BLaER1 treated with 17β-estradiol and CSF1 and Interleukin-3, amounts not matched to agents 10 nM and 100 nM (cell line): ENCODE measurements at regions not wholly inside any gene's neighbourhood (a gene's known extent, or its start where the extent isn't known, plus 50 kb on each side); places are given as distances from the start of the nearest gene placed in this dataset.

Source experiments
- H3K27ac ChIP-seq, 11 experiments: shearing (Covaris generic); formaldehyde crosslinking; 2 replicates each; pipeline ENCODE4 v1.8.1; 2022
- H3K27me3 ChIP-seq, 11 experiments: shearing (Covaris generic); formaldehyde crosslinking; 2 replicates each; pipeline ENCODE4 v1.8.1; 2022
- H3K36me3 ChIP-seq, 11 experiments: shearing (Covaris generic); formaldehyde crosslinking; 2 replicates each; pipeline ENCODE4 v1.8.1; 2022
- H3K4me1 ChIP-seq, 10 experiments: shearing (Covaris generic); formaldehyde crosslinking; 2 replicates each; pipeline ENCODE4 v1.8.1; 2022
- H3K4me2 ChIP-seq, 11 experiments: shearing (Covaris generic); formaldehyde crosslinking; 2 replicates each; pipeline ENCODE4 v1.8.1; 2022
- H3K4me3 ChIP-seq, 10 experiments: shearing (Covaris generic); formaldehyde crosslinking; 2 replicates each; pipeline ENCODE4 v1.8.1; 2022
- H3K9ac ChIP-seq, 11 experiments: shearing (Covaris generic); formaldehyde crosslinking; 2 replicates each; pipeline ENCODE4 v1.8.1; 2022
- H3K9me3 ChIP-seq, 11 experiments: shearing (Covaris generic); formaldehyde crosslinking; replicated peaks in 1 of 11; 2 replicates each; pipeline ENCODE4 v1.8.1; 2022
- H4K20me1 ChIP-seq, 11 experiments: shearing (Covaris generic); formaldehyde crosslinking; 2 replicates each; pipeline ENCODE4 v1.8.1; 2022
- Cebpa-rat ChIP-seq, 11 experiments: shearing (Covaris generic); IDR thresholded peaks; 2 replicates each; pipeline ENCODE4 v1.8.1; 2022

DNA sequence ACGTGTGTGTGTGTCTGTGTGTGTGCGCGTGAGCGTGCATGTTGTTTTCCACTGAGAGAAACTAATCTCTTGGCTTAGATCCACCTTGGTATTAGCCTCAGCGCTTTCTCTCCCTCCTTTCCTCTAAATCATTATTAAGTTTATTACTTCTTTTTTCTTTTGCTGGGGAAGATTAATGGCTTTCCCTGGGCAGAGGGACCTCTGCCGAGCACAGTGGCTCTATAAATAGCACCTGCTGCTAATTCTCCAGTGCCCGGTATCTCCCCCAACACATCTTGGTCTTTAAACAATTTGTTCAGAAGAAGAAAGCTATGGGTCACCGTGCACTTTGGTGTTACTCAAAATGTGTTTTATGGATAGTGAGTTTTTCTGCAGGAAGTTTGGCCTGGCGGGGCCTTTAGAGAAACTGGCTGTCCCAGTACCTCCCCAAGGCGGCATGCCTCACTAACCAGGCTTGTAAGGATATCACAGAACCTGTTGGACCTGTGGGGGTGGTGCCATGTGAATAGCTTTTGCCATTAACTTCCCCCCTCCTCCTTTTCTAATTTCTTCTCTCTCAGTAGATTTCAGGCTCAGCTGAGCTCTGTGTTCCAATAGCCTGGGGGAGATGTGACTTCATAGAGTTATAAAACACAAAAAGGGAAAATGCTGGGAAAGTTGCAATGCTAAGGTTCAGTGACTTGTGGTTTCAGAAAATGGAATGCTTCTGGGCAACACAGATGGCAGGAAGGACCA, 70.1 kb upstream of the RAB11FIP2 start:
- H3K27ac ChIP-seq, result no peak overlapping the region
- no peaks in the 10 kb centered on the region for H3K27me3 ChIP-seq
- no peak for TF ChIP-seq Cebpa-rat (IDR thresholded peaks at IDR 0.05)
- no peaks in the 10 kb centered on the region for H4K20me1 ChIP-seq
- no peak overlapping the region for H3K9ac ChIP-seq
- no peaks in the 10 kb centered on the region for H3K36me3 ChIP-seq
- H3K4me2 ChIP-seq, result 0 out of 22 replicates have a peak overlapping the region, but pooled peaks of 1 of the 11 experiments have one; percentile 4
- peaks cover 0 to 10% (median 0%) of the 10 kb centered on the region in 10 experiments; a peak in 1 of 20 replicates for H3K4me1 ChIP-seq
- H3K9me3 ChIP-seq, result no peaks in the 10 kb centered on the region; a peak in 1 of 22 replicates
- no peak overlapping the region for H3K4me3 ChIP-seq

DNA sequence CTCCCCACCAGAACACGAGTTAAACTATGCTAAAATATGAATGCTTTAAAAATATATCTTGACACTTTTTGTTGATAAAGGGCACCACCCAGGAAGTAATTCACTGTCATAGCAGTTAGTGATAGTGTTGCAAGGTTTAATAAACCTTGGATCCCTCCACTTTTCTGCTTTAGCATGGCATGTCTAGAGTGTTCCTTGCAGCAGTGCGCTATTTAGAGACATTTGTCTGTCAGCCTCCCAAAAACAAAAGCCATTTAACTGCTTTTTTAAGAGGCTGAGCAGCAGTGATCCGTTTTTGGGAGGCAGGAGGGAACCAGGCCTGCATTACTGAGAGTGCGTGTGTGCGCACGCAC, 69.6 kb upstream of the RAB11FIP2 start:
- Histone ChIP-seq H3K27me3 (no peaks in the 10 kb centered on the region), H3K36me3 (no peaks in the 10 kb centered on the region), H3K27ac (no peak overlapping the region), H3K4me1 (peaks cover 0 to 10% (median 0%) of the 10 kb centered on the region in 10 experiments; a peak in 1 of 20 replicates), H3K4me2 (no peak overlapping the region), H3K9ac (no peak overlapping the region), H3K4me3 (no peak overlapping the region), H3K9me3 (no peaks in the 10 kb centered on the region; a peak in 1 of 22 replicates), H4K20me1 (no peaks in the 10 kb centered on the region)
- no peak for TF ChIP-seq Cebpa-rat (IDR thresholded peaks at IDR 0.05)

DNA sequence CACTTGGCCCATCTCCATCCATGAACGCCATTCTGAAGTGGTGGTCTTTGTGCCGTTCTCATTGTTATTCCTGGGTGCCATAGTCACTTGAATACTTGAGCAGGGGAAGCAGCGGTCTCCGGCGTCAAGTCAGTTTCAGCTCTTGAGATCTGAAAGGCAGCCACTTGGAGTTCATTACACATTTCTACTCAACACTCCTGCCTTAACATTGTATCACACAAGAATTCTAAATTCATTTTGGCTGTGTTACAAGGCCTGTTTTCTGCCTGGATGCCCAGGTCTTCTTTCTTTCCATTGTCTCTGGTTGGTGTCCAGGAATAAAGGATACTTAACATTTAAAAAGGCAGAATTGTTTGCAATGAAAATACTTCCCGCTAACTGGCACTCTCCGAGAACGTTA, 69.0 kb upstream of the RAB11FIP2 start:
- Histone ChIP-seq H3K9me3 (no peaks in the 10 kb centered on the region; a peak in 1 of 22 replicates), H3K4me1 (peaks cover 0 to 14% (median 4%) of the 10 kb centered on the region in 10 experiments; a peak in 5 of 20 replicates), H3K27ac (no peak overlapping the region), H3K36me3 (no peaks in the 10 kb centered on the region), H3K27me3 (no peaks in the 10 kb centered on the region), H3K4me3 (no peak overlapping the region), H4K20me1 (no peaks in the 10 kb centered on the region), H3K9ac (no peak overlapping the region), H3K4me2 (no peak overlapping the region)
- TF ChIP-seq Cebpa-rat (IDR thresholded peaks at IDR 0.05), result no peak

DNA sequence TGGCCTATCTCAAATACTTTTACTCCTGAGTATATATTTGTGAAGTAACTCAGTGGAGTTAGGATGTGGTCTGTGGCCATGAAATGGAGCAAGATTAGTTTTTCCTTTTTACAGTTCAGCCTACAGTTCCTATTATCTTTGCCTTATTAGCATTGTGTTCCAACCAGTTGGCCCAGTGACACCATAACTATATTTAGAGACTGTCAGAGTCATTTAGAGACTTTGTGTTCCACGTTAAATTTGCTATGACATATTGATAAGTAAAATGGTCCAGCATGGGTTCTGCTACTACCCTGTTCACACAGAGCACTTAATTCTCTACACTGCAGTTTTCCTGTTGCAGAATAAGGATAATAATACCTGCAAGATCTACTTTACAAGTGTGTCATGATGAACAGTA, 68.3 kb upstream of the RAB11FIP2 start:
- Histone ChIP-seq H3K27me3 (no peaks in the 10 kb centered on the region), H3K9me3 (no peaks in the 10 kb centered on the region; a peak in 1 of 22 replicates), H3K4me2 (no peak overlapping the region), H3K9ac (no peak overlapping the region), H3K4me1 (peaks cover 0 to 16% (median 6%) of the 10 kb centered on the region in 10 experiments; a peak in 5 of 20 replicates), H3K4me3 (no peak overlapping the region), H4K20me1 (no peaks in the 10 kb centered on the region), H3K27ac (no peak overlapping the region), H3K36me3 (no peaks in the 10 kb centered on the region)
- TF ChIP-seq Cebpa-rat (IDR thresholded peaks at IDR 0.05), result no peak

DNA sequence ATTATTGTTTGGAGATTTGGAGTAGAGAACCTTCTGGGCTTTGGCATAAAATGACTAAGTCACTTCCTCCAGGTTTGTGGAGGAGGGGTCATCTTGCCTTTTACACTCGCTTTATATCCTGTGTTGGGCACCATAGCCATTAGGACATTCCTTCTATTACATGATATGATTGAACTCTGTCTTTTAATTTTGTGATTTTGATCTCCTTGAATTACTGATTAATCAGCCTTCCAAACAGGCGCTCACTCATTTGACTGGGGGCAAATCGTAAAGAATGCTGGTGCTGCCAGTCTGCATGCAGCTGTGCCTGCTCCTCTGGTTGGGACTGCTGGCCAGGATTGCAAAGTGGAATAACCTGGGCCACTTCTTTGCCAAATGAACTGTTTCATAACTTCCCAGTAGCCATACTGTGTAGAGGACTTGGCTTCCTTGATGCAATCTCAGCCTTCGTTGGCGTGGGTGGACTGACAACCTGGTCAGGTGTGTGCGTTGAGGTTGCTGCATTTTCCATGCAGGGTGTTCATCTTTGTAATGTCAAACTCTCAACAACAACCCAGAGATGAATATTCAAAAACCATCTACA, 65.9 kb upstream of the RAB11FIP2 start:
- Histone ChIP-seq H3K9ac (no peak overlapping the region), H3K4me2 (no peak overlapping the region), H3K4me3 (no peak overlapping the region), H3K27ac (no peak overlapping the region), H3K36me3 (no peaks in the 10 kb centered on the region), H3K4me1 (peaks cover 0 to 16% (median 6%) of the 10 kb centered on the region in 10 experiments; a peak in 5 of 20 replicates), H4K20me1 (no peaks in the 10 kb centered on the region), H3K27me3 (no peaks in the 10 kb centered on the region), H3K9me3 (no peaks in the 10 kb centered on the region; a peak in 1 of 22 replicates)
- TF ChIP-seq Cebpa-rat (IDR thresholded peaks at IDR 0.05), result no peak

DNA sequence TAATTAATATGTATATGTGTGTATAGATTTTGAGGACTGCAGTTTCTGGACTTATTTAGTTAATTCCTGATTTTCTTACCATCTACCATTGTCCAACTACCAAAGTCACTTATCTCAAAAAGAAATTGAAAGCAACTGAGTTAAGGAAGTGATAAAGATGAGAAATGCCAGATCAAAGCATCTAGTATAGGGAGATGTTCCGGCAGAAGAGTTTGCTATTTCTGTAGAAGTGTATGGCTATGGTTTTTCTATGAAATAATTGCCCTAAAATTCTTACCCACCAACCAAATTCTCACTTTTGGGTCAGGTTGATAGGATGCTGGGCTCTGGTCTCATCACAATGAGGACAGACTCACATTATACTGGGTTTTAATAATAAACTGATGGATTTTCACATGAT, 64.0 kb upstream of the RAB11FIP2 start:
- peak overlapping the region in 4 of 11 experiments; percentile 6 to 18 (median 12); a peak in 1 of 22 replicates for H3K4me2 ChIP-seq
- H3K27me3 ChIP-seq, result no peaks in the 10 kb centered on the region
- H3K9me3 ChIP-seq, result no peaks in the 10 kb centered on the region; a peak in 1 of 22 replicates
- no peak overlapping the region for H3K27ac ChIP-seq
- H3K9ac ChIP-seq, result no peak overlapping the region
- H3K4me1 ChIP-seq, result peaks cover 0 to 15% (median 6%) of the 10 kb centered on the region in 10 experiments; a peak in 6 of 20 replicates
- H4K20me1 ChIP-seq, result no peaks in the 10 kb centered on the region
- no peak for TF ChIP-seq Cebpa-rat (IDR thresholded peaks at IDR 0.05)
- H3K4me3 ChIP-seq, result no peak overlapping the region
- H3K36me3 ChIP-seq, result no peaks in the 10 kb centered on the region

DNA sequence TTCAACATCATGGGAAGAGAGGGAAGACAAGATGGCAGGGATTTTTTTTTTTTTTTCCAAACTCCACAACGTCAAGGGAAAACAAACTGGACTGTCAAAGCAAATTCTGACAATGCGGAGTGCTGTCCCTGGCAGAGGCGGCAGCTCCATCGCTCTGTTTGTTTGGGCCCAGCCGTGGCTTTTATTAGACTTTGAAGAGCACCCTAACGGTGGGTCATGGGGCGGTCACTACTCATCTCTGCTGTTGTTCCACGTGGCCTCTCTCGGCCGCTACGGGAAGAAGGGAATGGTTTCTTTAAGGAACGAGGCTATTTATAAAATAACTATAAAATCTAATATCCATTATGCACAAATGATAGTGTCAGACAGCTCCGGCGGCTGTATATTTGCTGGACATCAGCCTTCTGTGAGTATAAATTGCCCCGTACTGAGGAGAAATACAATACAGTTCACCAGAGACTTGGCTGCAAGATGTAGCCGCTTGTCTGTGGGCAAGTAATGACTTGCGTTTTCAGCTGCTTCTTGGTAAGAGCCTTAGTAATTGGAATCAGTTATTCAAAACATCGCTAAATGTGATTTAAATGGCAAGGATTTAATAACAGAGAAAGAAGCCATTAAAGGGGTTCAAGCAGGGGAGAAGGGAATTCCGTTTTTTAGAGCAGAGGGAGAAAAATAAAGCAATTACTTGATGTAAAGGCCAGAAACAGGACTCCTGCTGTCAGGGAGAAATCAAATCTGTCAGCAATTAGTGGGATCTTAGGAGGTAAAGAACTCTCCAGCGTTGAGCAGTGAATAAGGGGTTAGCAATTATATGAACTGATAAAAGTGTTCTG, 61.7 kb upstream of the RAB11FIP2 start:
- Histone ChIP-seq H3K4me1 (peaks cover 0 to 15% (median 6%) of the 10 kb centered on the region in 10 experiments; a peak in 6 of 20 replicates), H3K4me2 (no peak overlapping the region), H3K27ac (no peak overlapping the region), H3K27me3 (no peaks in the 10 kb centered on the region), H3K9ac (no peak overlapping the region), H3K4me3 (no peak overlapping the region), H3K9me3 (no peaks in the 10 kb centered on the region; a peak in 1 of 22 replicates), H3K36me3 (no peaks in the 10 kb centered on the region), H4K20me1 (no peaks in the 10 kb centered on the region)
- TF ChIP-seq Cebpa-rat (IDR thresholded peaks at IDR 0.05), result no peak

DNA sequence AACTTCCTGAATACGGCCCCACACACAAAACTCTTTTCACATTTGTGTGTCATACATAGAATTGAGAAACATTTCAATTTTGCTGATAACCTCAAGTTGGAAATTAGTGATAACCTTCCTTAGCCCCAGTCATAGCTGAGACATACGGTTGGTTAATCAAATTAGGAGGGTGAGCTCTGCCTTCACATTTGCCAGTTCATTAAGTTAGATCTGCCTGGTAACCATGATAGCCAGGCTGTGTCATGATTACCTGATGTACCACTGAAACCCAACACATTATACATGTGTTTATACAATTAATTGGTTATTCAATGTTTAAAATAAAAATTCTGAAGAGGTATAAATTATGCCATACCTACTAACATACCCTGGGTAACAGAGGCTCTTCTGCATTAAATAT, 60.8 kb upstream of the RAB11FIP2 start:
- peaks cover 0 to 15% (median 6%) of the 10 kb centered on the region in 10 experiments; a peak in 6 of 20 replicates for H3K4me1 ChIP-seq
- no peak overlapping the region for H3K27ac ChIP-seq
- no peak overlapping the region for H3K4me3 ChIP-seq
- H3K4me2 ChIP-seq, result no peak overlapping the region
- no peak overlapping the region for H3K9ac ChIP-seq
- H3K36me3 ChIP-seq, result no peaks in the 10 kb centered on the region
- no peak for TF ChIP-seq Cebpa-rat (IDR thresholded peaks at IDR 0.05)
- H3K27me3 ChIP-seq, result no peaks in the 10 kb centered on the region
- no peaks in the 10 kb centered on the region; a peak in 1 of 22 replicates for H3K9me3 ChIP-seq
- H4K20me1 ChIP-seq, result no peaks in the 10 kb centered on the region

DNA sequence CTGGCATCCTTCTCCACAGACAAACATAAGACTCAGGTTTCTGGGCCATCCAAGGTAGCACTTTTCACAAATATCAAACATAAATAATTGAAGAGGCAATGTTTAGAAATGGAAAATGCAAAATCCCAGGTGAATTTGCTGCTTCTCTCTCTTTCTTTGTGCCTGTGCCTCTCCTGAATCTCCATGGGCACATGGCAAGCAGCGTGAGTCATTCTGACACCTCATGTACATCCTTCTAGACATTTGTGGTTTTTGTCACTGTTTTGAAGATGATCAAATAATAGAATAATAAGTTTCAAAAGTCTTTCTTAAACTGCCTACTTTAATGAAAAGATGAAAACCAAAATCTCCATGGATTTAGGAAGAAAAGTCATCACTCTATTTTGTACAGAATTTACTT, 60.3 kb upstream of the RAB11FIP2 start:
- no peaks in the 10 kb centered on the region for H3K9me3 ChIP-seq
- no peaks in the 10 kb centered on the region for H4K20me1 ChIP-seq
- no peaks in the 10 kb centered on the region for H3K36me3 ChIP-seq
- TF ChIP-seq Cebpa-rat (IDR thresholded peaks at IDR 0.05), result no peak
- H3K4me2 ChIP-seq, result peak overlapping the region in 2 of 11 experiments; percentile 7 to 10; a peak in 2 of 22 replicates
- no peak overlapping the region for H3K9ac ChIP-seq
- H3K4me1 ChIP-seq, result peaks cover 0 to 15% (median 6%) of the 10 kb centered on the region in 10 experiments; a peak in 6 of 20 replicates
- no peak overlapping the region for H3K4me3 ChIP-seq
- H3K27ac ChIP-seq, result no peak overlapping the region
- H3K27me3 ChIP-seq, result no peaks in the 10 kb centered on the region
